ENCODE measurements at regions not wholly inside any gene's neighbourhood (a gene's known extent, or its start where the extent isn't known, plus 50 kb on each side); places are given as distances from the start of the nearest gene placed in this dataset.

- TF ChIP-seq, protein P1, sequence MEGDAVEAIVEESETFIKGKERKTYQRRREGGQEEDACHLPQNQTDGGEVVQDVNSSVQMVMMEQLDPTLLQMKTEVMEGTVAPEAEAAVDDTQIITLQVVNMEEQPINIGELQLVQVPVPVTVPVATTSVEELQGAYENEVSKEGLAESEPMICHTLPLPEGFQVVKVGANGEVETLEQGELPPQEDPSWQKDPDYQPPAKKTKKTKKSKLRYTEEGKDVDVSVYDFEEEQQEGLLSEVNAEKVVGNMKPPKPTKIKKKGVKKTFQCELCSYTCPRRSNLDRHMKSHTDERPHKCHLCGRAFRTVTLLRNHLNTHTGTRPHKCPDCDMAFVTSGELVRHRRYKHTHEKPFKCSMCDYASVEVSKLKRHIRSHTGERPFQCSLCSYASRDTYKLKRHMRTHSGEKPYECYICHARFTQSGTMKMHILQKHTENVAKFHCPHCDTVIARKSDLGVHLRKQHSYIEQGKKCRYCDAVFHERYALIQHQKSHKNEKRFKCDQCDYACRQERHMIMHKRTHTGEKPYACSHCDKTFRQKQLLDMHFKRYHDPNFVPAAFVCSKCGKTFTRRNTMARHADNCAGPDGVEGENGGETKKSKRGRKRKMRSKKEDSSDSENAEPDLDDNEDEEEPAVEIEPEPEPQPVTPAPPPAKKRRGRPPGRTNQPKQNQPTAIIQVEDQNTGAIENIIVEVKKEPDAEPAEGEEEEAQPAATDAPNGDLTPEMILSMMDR (IDR thresholded peaks at IDR 0.05; ENCODE audit: insufficient read depth, low read depth, low read length): no peak
- no peak for TF ChIP-seq EZH2 (IDR thresholded peaks at IDR 0.05; ENCODE audit: insufficient read depth, low read length)
Observed at GRCh38 chr13:40341096-40341471, 325.4 kb downstream of the FOXO1 start.

Data from astrocyte (in vitro differentiated cells and primary cell).